ENCODE measurements at regions not wholly inside any gene's neighbourhood (a gene's known extent, or its start where the extent isn't known, plus 50 kb on each side); places are given as distances from the start of the nearest gene placed in this dataset.
"Not testable (repeated sequence)": the region's sequence is repeated elsewhere in the genome, so short reads cannot be mapped to it uniquely, and the experiment has no call there.

- DNase-seq: no peak
Observed at GRCh38 chr6:156438350-156438923, 338.7 kb upstream of the ARID1B start.

GRCh38 chr6:156437121-156437879, 339.9 kb upstream of the ARID1B start:
- no peak for DNase-seq

- no peak for DNase-seq
Observed at GRCh38 chr6:156434795-156435190, 342.4 kb upstream of the ARID1B start.

DNA sequence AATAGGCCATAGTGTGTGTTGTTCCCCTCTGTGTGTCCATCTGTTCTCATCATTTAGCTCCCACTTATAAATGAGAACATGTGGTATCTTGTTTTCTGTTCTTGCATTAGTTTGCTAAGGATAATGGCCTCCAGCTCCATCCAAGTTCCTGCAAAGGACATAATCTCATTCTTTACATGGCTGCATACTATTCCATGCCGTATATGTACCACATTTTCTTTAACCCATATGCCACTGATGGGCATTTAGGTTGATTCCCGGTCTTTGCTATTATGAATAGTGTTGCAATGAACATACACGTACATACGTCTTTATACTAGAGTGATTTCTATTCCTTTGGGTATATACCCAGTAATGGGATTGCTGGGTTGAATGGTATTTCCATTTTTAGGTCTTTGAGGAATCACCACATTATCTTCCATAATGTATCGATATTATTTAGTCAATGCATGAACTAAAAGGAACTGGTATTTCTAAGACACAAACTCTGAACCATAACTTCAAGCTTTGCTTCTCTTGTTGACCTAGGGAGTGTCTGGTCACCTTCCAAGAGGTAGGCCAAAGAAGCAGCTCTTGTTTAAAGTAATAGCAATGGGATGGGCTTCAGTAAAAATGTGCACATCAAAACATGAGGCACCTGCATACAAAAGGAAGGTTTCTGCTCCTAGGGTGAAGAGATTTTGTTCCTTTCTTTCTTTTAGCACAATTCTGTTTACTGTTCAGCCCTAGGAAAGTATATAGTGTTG, 343.0 kb upstream of the ARID1B start:
- no peak for DNase-seq

GRCh38 chr6:156432543-156432942, 344.6 kb upstream of the ARID1B start:
- DNase-seq: no peak

DNA sequence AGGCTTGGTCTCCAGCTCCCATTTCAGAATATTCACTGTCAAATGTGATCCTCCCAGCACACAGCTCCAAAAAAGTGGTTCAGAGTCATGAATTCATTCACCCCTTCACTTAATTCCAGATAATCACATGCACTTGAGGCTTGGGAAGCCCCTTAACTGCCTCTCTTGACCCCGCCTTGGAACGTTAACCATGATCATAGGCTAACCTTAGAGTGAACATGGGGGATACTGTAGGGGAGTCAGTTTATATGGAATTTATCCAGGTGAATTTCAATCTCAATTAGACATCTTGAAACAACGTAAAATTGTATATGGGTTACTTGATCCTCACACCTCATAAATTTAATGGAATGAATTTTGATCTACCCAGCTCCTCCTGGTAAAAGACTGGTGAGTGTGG, 346.8 kb upstream of the ARID1B start:
- no peak for DNase-seq

DNA sequence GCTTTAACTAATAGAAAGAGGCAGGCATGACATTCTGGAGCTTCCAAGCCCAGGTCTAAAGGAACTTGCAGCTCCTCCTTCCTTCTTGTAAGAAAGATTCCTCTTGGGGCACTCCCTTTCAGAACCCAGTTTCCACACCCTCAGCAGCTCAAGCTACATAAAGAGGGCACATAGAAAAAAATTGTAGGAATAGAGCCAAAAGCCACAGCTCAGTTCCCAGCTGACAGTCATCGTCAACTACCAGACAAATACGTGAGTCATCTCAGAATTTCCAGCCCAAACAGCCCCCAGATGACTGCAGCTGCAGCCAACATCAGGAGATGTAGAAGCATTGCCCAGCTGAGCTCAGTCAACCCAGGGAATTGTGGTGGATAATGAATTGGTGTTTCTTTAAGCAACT, 349.8 kb upstream of the ARID1B start:
- no peak for DNase-seq

DNA sequence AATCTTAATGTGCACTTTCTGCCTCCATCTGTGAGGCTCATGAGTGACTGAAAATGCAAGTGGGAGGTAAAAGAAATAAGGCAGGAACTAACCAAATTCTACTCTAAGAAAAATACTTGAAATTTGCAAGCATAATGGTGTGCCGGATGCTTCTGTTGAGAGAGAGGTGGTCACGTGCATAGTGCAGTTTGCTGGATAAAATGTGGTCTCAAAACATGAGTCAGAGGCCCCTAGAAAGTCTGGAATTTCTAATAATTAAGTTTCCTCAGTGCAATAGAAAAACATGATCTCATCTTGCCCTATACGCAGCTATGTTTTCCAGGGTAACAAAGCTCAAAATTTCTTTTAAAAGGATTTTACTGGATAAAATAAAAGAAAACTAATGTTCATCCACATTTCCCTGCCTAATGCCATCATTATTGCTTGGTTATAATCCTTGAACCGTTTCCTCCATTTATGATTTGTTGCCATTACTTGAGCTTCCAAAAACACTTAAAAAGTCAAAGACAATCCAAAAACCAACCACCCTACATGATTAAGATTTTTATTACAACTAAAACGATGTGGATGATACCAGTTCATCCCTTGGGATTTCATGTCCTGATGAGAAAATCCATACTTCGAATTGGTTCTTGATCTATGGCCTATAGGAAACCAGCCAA, 351.7 kb upstream of the ARID1B start:
- no peak for DNase-seq

GRCh38 chr6:156423829-156424228, 353.3 kb upstream of the ARID1B start:
- DNase-seq: peak; percentile 1

DNA sequence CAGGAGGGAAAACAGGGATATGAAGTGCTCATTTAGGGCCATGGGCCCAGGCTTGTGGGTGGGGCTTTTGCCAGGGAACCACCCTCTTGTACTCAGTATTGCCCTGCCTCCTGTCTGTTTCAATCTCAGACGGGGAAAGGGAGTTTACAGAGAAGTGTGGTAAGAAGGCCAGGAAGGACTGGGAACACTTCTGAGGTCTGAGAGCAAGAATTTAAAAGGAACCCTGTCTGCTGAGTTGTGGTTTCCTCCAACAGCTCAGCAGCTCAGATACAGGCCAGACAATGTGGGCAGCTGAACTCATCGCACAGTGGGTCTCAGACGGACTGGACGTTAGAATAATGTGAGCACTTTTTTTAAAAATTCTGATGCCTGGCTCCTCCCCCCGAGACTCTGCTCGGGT, 354.1 kb upstream of the ARID1B start:
- DNase-seq: no peak

DNA sequence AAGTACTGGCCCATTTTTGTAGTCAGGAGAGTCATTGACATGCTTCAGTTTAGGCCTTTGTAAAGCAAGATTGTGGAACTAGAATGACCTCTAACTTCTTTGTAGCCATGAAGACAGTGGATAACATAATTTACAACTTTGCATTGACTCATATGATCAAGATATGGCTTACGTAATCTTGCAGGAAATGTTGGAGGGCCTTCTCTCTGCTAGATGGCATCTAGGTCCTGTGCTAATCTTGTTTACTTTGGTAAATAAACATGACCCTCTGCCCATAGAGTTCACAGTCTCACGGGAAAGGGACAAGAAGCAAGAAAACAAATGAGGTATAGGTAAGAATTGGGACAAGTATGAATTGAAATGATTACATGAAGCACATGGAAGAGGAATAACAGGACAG, 355.2 kb upstream of the ARID1B start:
- DNase-seq: no peak

- DNase-seq: not testable (repeated sequence)
Observed at GRCh38 chr6:156421301-156421700, 355.9 kb upstream of the ARID1B start.

DNA sequence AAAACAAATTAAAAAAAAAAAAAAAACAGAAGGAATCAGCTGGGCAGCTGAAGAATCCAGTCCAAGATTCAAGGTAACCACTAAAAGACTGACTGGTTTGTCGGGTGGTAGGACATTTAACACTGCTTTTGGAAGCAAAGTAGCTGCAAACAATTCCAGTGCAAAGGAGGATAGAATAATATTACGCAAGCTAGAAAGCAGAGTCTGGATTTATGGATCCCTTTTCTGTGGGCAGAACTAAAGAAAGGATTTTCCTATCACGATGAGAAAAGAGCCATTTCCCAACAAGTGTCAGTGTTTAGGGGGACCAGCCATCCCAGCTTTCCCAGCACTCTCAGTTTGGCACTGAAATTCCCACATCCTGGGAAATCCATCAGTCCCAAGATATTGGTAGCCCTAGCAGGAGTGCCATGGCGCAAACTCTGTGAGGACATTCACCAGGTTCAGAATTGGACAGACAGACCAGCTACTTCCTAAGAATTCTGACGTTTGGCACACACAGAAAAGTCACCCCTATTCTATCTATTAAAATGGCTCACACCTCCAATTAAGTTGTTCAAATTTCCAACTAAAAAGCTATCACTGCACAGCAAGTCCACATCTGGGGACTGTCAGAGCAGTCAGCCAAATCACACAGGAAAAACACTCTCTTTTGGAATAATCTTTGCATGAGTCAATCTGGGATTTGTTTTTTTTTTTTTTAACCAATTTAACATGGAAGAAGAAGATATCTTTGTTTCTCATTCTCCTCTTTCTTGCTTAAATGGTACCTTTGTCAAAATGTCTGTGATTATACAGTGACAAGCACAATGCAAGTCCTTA, 356.8 kb upstream of the ARID1B start:
- DNase-seq: no peak

DNA sequence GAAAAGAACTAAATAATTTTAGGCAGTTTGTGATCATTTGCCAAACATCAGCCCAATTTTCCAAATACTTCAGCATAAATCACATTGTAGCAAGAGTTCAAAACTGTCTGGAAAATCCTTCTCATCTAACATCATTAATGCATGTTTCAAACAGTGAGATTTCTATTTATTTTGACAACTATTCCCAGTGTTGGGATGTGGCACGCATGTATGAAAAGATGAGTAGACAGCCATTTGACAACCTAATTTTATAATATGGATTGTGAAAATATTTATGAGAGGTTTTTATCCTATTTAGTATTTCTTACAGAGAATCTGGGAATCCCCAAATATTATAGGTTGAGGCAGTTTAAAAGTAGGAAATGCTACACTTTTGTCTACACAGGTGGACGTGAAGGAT, 357.6 kb upstream of the ARID1B start:
- DNase-seq: no peak

- no peak for DNase-seq
Observed at GRCh38 chr6:156418253-156418652, 358.9 kb upstream of the ARID1B start.

GRCh38 chr6:156416391-156416790, 360.8 kb upstream of the ARID1B start:
- no peak for DNase-seq

DNA sequence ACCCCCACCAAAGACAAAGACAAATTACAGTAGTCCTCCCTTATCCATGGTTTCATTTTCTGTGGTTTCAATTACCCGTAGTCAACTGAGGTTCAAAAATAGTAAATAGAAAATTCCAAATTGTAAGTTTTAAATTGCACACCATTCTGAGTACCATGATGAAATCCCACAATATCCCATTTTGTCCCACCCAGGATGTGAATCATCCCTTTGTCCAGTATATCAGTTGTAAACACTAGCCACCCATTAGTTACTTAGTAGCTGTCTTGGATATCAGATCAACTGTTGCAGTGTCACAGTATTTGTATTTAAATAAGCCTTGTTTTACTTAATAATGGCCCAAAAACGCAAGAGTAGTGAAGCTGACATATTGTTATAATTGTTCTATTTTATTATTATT, 364.0 kb upstream of the ARID1B start:
- DNase-seq: no peak

DNA sequence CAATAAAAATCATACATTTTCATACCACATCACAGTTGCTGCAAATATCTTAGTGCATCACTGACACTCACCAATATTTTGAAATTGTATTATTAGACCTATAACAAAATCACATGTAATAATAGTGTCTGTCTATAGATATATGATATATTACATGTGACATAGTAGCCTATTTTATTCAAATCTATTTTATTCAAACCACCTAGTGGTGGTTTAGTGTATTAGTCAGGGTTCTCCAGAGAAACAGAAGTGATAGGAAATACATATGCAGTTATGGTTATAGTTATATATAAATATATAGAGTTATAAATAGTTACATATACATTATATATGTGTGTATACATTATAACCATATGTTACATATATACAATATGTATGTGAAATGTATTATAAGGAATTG, 366.5 kb upstream of the ARID1B start:
- no peak for DNase-seq

DNA sequence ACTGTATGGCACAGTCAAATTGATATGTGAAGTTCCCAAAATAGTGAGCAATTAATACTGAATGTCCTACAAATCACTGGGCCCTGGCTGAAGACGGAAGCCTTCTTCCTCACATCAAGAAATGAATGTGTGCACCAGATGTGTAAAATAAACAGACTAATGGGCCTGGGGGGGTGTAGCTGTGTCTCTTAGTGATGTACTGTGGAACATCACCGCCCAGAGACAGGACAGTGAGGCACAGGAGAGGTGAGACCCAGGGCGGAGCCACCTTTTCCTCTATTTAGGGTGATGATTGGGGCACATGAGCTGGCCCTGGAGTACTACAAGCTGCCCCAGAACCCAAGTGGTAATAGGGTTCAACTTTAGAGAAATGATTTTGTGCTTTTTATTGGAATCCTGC, 368.5 kb upstream of the ARID1B start:
- no peak for DNase-seq

DNA sequence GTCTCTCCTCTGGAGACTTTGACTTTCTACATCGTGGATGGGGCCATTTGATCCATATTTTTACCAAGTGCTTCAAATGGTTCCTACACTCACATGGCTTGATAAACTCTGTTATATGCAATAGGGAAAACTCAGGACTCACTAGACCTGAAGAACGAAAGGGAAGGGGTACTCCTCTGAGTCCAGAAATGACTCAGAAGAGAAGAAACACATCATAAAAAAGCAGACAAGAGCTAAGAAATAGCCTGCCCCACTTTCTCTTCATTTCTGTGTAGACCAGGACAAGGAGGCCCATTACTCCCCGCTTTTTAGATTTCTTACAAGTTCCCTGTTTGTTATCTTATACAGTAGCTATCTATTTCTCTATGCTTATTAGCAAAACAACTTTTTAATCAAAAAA, 369.8 kb upstream of the ARID1B start:
- DNase-seq: no peak

DNA sequence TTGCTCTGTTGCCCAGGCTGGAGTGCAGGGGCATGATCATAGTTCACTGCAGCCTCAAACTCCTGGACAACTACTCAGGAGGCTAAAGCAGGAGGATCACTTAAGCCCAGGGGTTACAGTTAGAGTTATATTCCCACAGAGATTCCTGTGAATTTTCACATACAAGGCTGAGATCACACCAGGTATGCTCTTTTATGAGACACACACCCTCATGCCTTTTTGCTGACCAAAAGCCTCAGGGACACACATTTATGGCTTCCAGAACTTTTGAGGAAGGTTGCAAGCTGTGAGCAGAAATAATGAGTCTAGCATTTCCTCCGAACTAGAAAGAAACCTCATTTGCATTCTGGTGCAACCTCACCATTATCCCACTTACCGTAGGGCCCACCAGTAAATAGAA, 370.5 kb upstream of the ARID1B start:
- no peak for DNase-seq

GRCh38 chr6:156406099-156406498, 371.1 kb upstream of the ARID1B start:
- no peak for DNase-seq

GRCh38 chr6:156402628-156403027, 374.6 kb upstream of the ARID1B start:
- no peak for DNase-seq

Data from GF-D8 (cell line).